ENCODE measurements at regions not wholly inside any gene's neighbourhood (a gene's known extent, or its start where the extent isn't known, plus 50 kb on each side); places are given as distances from the start of the nearest gene placed in this dataset.

GRCh38 chr2:11090187-11090586 is 65.1 kb upstream of the SLC66A3 start:
- no peak for TF ChIP-seq CTCF (IDR thresholded peaks at IDR 0.05)
- TF ChIP-seq POLR2A (IDR thresholded peaks at IDR 0.05), result no peak
